Superior temporal gyrus (tissue), 1 donor: ENCODE measurements at regions not wholly inside any gene's neighbourhood (a gene's known extent, or its start where the extent isn't known, plus 50 kb on each side); places are given as distances from the start of the nearest gene placed in this dataset.
"Not testable (repeated sequence)": the region's sequence is repeated elsewhere in the genome, so short reads cannot be mapped to it uniquely, and the experiment has no call there.

Experiments used
- DNase-seq: peaks from one replicate; pipeline ENCODE4 v3.0.0-alpha.2; 2016; ENCODE audit errors: extremely low spot score

- no peak for DNase-seq
Observed at GRCh38 chr10:37067576-37067975, 57.8 kb upstream of the ANKRD30A start.

- DNase-seq, result not testable (repeated sequence)
Observed at GRCh38 chr10:37062296-37062695, 63.1 kb upstream of the ANKRD30A start.

- DNase-seq, result no peak
Observed at GRCh38 chr10:37057261-37057660, 68.1 kb upstream of the ANKRD30A start.

GRCh38 chr10:37053476-37053875 lies 71.9 kb upstream of the ANKRD30A start:
- no peak for DNase-seq

- not testable (repeated sequence) for DNase-seq
Observed at GRCh38 chr10:37049982-37050381, 75.4 kb upstream of the ANKRD30A start.

- DNase-seq, result not testable (repeated sequence)
Observed at GRCh38 chr10:37044319-37044718, 81.1 kb upstream of the ANKRD30A start.

- DNase-seq, result no peak
Observed at GRCh38 chr10:37035853-37036252, 89.5 kb upstream of the ANKRD30A start.

GRCh38 chr10:37015498-37015897 lies 109.9 kb upstream of the ANKRD30A start:
- no peak for DNase-seq

- DNase-seq, result no peak
Observed at GRCh38 chr10:37010741-37011140, 114.7 kb upstream of the ANKRD30A start.

GRCh38 chr10:37008276-37008675 lies 117.1 kb upstream of the ANKRD30A start:
- not testable (repeated sequence) for DNase-seq

GRCh38 chr10:37003126-37003525 lies 122.3 kb upstream of the ANKRD30A start:
- no peak for DNase-seq

GRCh38 chr10:36995806-36996205 lies 129.6 kb upstream of the ANKRD30A start:
- not testable (repeated sequence) for DNase-seq

GRCh38 chr10:36994886-36995285 lies 130.5 kb upstream of the ANKRD30A start:
- no peak for DNase-seq

- DNase-seq, result no peak
Observed at GRCh38 chr10:36989233-36989632, 136.2 kb upstream of the ANKRD30A start.

GRCh38 chr10:36946598-36946997 lies 178.8 kb upstream of the ANKRD30A start:
- DNase-seq, result no peak

- DNase-seq, result no peak
Observed at GRCh38 chr10:36943544-36943943, 181.9 kb upstream of the ANKRD30A start.

- DNase-seq, result no peak
Observed at GRCh38 chr10:36942616-36943015, 182.8 kb upstream of the ANKRD30A start.

- DNase-seq, result no peak
Observed at GRCh38 chr10:36903040-36903439, 222.4 kb upstream of the ANKRD30A start.

GRCh38 chr10:36899652-36900051 lies 225.7 kb upstream of the ANKRD30A start:
- DNase-seq, result no peak

GRCh38 chr10:36888925-36889573 lies 236.3 kb upstream of the ANKRD30A start:
- DNase-seq, result no peak

- DNase-seq, result no peak
Observed at GRCh38 chr10:36886303-36886891, 239.0 kb upstream of the ANKRD30A start.

- DNase-seq, result no peak
Observed at GRCh38 chr10:36885746-36886145, 239.7 kb upstream of the ANKRD30A start.

- no peak for DNase-seq
Observed at GRCh38 chr10:36882781-36883180, 242.6 kb upstream of the ANKRD30A start.

GRCh38 chr10:36880898-36881297 lies 244.5 kb upstream of the ANKRD30A start:
- DNase-seq, result no peak
